ENCODE measurements at regions not wholly inside any gene's neighbourhood (a gene's known extent, or its start where the extent isn't known, plus 50 kb on each side); places are given as distances from the start of the nearest gene placed in this dataset.
"Not testable (repeated sequence)": the region's sequence is repeated elsewhere in the genome, so short reads cannot be mapped to it uniquely, and the experiment has no call there.

- no peak for DNase-seq
- Histone ChIP-seq H3K36me3 (no peaks in the 10 kb centered on the region), H3K9me3 (no peaks in the 10 kb centered on the region), H3K27me3 (replicated peaks in 1 of 7) (peaks cover 0 to 6% (median 0%) of the 10 kb centered on the region in 7 donors), H3K4me3 (no peak overlapping the region), H3K27ac (no peak overlapping the region), H3K4me1 (no peaks in the 10 kb centered on the region)
- TF ChIP-seq POLR2AphosphoS5 (IDR thresholded peaks at IDR 0.05) (no peak), POLR2A (IDR thresholded peaks at IDR 0.05) (no peak), CTCF (IDR thresholded peaks at IDR 0.05 in 8 of 11, conservative IDR thresholded peaks at IDR 0.05 in 3 of 11) (no peak)
- 72 to 85% (median 79%) methylated on average over 4 of the region's 4 CpGs for WGBS, 5 donors
- intact Hi-C loops (cut with DNase I; ENCODE audit: low total_unique reads): no loop called here
These were observed 218.0 kb downstream of the WNT5A start for GRCh38 chr3:55269096-55269495.

GRCh38 chr3:55267206-55267930 lies 219.7 kb downstream of the WNT5A start:
- Histone ChIP-seq H3K27ac (no peak overlapping the region), H3K9me3 (peaks cover 0 to 6% (median 0%) of the 10 kb centered on the region in 8 donors), H3K4me3 (no peak overlapping the region), H3K36me3 (no peaks in the 10 kb centered on the region), H3K4me1 (no peaks in the 10 kb centered on the region), H3K27me3 (replicated peaks in 1 of 7) (peaks cover 0 to 6% (median 0%) of the 10 kb centered on the region in 7 donors)
- WGBS, 5 donors: 72 to 88% (median 82%) methylated on average over 2 of the region's 2 CpGs
- intact Hi-C loops (cut with DNase I; ENCODE audit: low total_unique reads): no loop called here
- no peak for DNase-seq
- no peak for TF ChIP-seq POLR2AphosphoS5 (IDR thresholded peaks at IDR 0.05)
- TF ChIP-seq CTCF (IDR thresholded peaks at IDR 0.05 in 8 of 11, conservative IDR thresholded peaks at IDR 0.05 in 3 of 11): no peak
- TF ChIP-seq POLR2A (IDR thresholded peaks at IDR 0.05): no peak

GRCh38 chr3:55264919-55265318 lies 222.2 kb downstream of the WNT5A start:
- H3K27me3 ChIP-seq (replicated peaks in 1 of 7): peaks cover 0 to 5% (median 0%) of the 10 kb centered on the region in 7 donors
- peaks cover 0 to 10% (median 0%) of the 10 kb centered on the region in 8 donors for H3K9me3 ChIP-seq
- TF ChIP-seq POLR2AphosphoS5 (IDR thresholded peaks at IDR 0.05) (no peak), CTCF (IDR thresholded peaks at IDR 0.05 in 8 of 11, conservative IDR thresholded peaks at IDR 0.05 in 3 of 11) (no peak), POLR2A (IDR thresholded peaks at IDR 0.05) (no peak)
- H3K4me3 ChIP-seq: no peak overlapping the region
- no peak for DNase-seq
- H3K27ac ChIP-seq: no peak overlapping the region
- H3K36me3 ChIP-seq: no peaks in the 10 kb centered on the region
- intact Hi-C loops (cut with DNase I; ENCODE audit: low total_unique reads): no loop called here
- no peaks in the 10 kb centered on the region for H3K4me1 ChIP-seq
- WGBS, 5 donors: 79 to 93% (median 85%) methylated on average over 3 of the region's 3 CpGs

GRCh38 chr3:55252921-55253320 lies 234.2 kb downstream of the WNT5A start:
- intact Hi-C loops (cut with DNase I; ENCODE audit: low total_unique reads): no loop called here
- no peak for DNase-seq
- no peak for TF ChIP-seq POLR2A (IDR thresholded peaks at IDR 0.05)
- no peak for TF ChIP-seq CTCF (IDR thresholded peaks at IDR 0.05 in 8 of 11, conservative IDR thresholded peaks at IDR 0.05 in 3 of 11)
- TF ChIP-seq POLR2AphosphoS5 (IDR thresholded peaks at IDR 0.05): no peak

GRCh38 chr3:55249156-55249555 lies 237.9 kb downstream of the WNT5A start:
- H3K4me1 ChIP-seq; intact Hi-C loops (cut with DNase I; ENCODE audit: low total_unique reads); H3K4me3 ChIP-seq; DNase-seq; H3K36me3 ChIP-seq; H3K27ac ChIP-seq; H3K27me3 ChIP-seq (replicated peaks in 1 of 7): not testable (repeated sequence)
- H3K9me3 ChIP-seq: peaks cover 0 to 29% (median 10%) of the 10 kb centered on the region in 8 donors
- WGBS, 5 donors: 87 to 97% (median 94%) methylated on average over 6 of the region's 6 CpGs

More at GRCh38 chr3:55252921-55253320, 234.2 kb downstream of the WNT5A start:
- H3K27me3 ChIP-seq (replicated peaks in 1 of 7): no peaks in the 10 kb centered on the region
- no peak overlapping the region for H3K27ac ChIP-seq
- no peaks in the 10 kb centered on the region for H3K4me1 ChIP-seq
- H3K9me3 ChIP-seq: peaks cover 0 to 29% (median 10%) of the 10 kb centered on the region in 8 donors
- H3K36me3 ChIP-seq: no peaks in the 10 kb centered on the region
- H3K4me3 ChIP-seq: no peak overlapping the region

Data from spleen (tissue), 11 donors.